ENCODE measurements at regions not wholly inside any gene's neighbourhood (a gene's known extent, or its start where the extent isn't known, plus 50 kb on each side); places are given as distances from the start of the nearest gene placed in this dataset.

DNA sequence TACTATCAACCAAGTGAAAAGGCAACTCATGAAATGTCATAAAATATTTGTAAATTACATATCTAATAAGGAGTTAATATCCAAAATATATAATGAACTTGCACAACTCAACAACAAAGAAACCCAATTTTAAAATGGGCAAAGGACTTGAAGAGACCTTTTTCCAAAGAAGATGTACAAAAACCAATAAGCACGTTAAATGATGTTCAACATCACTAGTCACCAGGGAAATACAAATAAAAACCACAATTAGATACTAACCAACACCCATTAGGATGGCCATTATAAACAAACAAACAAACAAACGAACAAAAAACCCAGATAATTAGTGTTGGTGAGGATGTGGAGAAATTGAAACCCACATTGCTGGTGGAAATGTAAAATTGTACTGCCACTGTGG, 92.3 kb upstream of the ARID2 start:
- TF ChIP-seq, protein P1, sequence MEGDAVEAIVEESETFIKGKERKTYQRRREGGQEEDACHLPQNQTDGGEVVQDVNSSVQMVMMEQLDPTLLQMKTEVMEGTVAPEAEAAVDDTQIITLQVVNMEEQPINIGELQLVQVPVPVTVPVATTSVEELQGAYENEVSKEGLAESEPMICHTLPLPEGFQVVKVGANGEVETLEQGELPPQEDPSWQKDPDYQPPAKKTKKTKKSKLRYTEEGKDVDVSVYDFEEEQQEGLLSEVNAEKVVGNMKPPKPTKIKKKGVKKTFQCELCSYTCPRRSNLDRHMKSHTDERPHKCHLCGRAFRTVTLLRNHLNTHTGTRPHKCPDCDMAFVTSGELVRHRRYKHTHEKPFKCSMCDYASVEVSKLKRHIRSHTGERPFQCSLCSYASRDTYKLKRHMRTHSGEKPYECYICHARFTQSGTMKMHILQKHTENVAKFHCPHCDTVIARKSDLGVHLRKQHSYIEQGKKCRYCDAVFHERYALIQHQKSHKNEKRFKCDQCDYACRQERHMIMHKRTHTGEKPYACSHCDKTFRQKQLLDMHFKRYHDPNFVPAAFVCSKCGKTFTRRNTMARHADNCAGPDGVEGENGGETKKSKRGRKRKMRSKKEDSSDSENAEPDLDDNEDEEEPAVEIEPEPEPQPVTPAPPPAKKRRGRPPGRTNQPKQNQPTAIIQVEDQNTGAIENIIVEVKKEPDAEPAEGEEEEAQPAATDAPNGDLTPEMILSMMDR (IDR thresholded peaks at IDR 0.05; ENCODE audit: extremely low read depth, missing control alignments), result no peak
- no peak for DNase-seq (ENCODE audit: low spot score)

DNA sequence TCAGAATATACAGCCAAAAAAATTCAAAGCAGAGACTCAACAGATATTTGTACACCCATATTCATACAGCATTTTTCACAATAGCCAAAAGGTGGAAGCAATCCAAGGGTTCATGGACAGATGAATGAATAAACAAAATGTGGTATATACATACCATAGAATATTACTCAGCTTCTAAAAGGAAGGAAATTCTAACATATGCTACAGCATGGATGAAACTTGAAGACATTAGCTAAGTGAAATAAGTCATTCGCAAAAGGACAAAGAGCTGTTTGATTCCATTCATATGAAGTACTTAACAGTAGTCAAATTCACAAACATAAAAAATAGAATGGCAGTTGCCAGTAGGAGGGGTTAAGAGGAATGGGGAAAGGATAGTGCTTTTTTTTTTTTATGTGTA, 91.8 kb upstream of the ARID2 start:
- DNase-seq (ENCODE audit: low spot score), result no peak

DNA sequence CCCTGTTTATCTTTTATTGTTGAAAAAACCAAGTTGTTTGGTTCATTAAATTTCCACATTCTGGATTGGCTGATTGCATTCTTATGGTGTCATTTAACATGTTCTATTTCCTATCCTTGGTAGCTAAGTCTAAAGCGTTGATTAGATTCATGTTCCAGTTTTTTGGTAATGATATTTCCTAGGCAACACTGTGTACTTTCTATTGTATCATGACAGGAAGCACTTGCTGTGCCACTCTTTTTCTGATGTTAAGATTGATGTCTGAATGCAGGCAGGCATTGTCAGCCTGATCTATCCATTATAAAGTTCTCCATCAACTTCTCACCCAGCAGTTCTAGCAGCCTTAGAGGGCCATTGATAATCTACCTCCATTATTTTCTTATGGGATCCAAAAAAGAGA, 91.1 kb upstream of the ARID2 start:
- TF ChIP-seq, protein P1 (IDR thresholded peaks at IDR 0.05; ENCODE audit: extremely low read depth, missing control alignments), result no peak
- DNase-seq (ENCODE audit: low spot score), result no peak

More for the DNA sequence above, 91.8 kb upstream of the ARID2 start:
- TF ChIP-seq, protein P1 (IDR thresholded peaks at IDR 0.05; ENCODE audit: extremely low read depth, missing control alignments), result no peak

DNA sequence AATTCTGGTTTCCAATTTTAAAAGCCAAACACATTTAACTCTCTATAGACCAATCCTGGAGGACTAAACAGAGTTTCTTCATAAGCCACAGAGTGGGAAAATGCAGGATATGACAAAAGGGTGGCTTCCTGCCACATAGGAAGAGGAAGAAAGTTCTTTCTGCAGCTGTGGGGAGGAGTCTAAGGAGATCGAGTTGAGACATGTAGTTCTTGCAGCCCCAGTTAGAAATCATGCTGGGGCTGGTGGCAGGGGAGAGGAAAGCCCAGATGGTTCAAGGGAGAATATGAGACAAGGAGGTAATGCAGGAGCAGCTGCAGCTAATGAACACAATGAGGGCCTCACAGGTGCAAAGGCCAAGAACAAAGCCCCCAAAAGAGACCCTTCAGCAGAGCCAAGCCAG, 85.0 kb upstream of the ARID2 start:
- TF ChIP-seq, protein P1 (IDR thresholded peaks at IDR 0.05; ENCODE audit: extremely low read depth, missing control alignments), result no peak
- DNase-seq (ENCODE audit: low spot score), result no peak

DNA sequence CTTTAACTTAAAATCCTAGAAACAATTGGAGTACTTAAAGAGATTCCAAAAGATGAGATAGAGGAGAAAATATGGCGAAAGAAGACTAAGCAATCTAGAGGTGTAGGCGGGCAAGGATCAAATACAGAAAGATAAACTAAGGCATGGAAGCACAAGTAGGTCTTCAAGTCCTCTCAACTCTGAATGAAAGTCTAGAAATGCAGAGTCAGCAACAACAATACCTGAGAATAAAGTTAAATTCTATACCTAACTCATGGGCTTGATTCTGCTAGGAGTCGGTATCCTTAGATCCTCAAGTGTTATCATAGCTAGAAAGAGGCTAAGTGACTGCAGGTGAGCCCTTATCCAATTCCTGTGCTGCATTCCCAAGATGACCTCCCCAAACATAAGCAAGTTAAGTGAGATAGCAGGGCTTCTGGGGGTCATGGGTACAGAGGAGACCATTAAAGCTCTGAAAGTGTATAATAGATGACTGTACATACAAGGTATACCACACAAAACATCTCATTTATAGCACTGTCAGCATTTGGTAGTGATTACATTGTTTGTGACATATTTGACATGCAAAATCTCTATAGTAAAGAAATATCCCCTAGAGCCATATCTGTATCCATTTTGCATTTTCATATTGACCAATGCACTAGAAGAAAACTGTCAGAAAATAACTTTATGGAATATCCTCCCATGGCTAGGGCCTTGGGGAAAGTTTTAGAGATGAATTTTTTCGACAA, 82.5 kb upstream of the ARID2 start:
- TF ChIP-seq, protein P1 (IDR thresholded peaks at IDR 0.05; ENCODE audit: extremely low read depth, missing control alignments), result no peak

DNA sequence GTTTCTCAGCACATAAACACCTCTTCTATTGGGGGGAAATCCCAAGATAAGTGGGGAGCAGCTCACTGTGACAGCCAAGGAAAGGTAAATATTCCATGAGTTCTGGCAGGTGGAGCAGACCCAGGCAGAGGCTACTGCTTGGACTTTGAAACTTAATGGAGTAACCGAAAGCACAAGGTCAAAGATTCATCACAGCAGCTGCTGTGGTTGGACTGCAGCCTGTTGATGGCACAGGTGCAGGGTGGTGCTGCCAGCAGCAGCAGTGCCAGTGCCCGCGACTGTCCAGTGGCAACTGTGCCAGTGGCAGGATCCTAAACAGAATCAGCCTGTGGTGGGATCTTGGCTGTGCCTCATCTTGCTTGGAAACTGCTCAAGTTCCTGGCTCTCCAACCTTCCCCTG, 81.4 kb upstream of the ARID2 start:
- no peak for DNase-seq (ENCODE audit: low spot score)
- TF ChIP-seq, protein P1 (IDR thresholded peaks at IDR 0.05; ENCODE audit: extremely low read depth, missing control alignments), result no peak

More for the DNA sequence above, 82.5 kb upstream of the ARID2 start:
- DNase-seq (ENCODE audit: low spot score), result no peak

DNA sequence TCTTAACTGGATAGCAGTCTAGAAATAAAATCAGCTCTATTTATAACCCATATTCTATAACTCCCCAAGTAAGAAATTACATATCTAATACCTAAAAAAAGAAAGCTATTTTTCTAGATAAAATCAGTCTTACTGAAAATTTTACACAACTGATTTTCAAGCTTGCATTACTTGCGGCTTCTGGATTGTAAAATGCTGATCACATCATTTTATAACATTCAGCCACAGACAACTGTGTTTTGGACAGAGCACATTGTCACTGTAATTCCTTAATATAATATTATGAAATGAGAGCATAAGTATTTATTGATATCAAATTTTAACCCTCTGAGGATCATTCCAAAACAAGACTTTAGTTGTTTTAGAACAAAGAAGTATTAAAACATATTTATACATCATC, 78.5 kb upstream of the ARID2 start:
- no peak for DNase-seq (ENCODE audit: low spot score)
- TF ChIP-seq, protein P1 (IDR thresholded peaks at IDR 0.05; ENCODE audit: extremely low read depth, missing control alignments), result no peak

All from GM20000 (cell line).